ENCODE measurements at regions not wholly inside any gene's neighbourhood (a gene's known extent, or its start where the extent isn't known, plus 50 kb on each side); places are given as distances from the start of the nearest gene placed in this dataset.

- peaks cover 66% of the 10 kb centered on the region for H3K4me1 Mint-ChIP-seq
- H3K27me3 Mint-ChIP-seq: no peaks in the 10 kb centered on the region
- H3K27ac Mint-ChIP-seq: peak overlapping the region; percentile 82
- peak overlapping the region; percentile 45 for H3K4me3 Mint-ChIP-seq
- H3K9me3 Mint-ChIP-seq: no peaks in the 10 kb centered on the region
- H3K36me3 Mint-ChIP-seq: peaks cover 8% of the 10 kb centered on the region
- no peak for ATAC-seq
These were observed 63.7 kb upstream of the IL6 start for GRCh38 chr7:22663357-22663718.

DNA sequence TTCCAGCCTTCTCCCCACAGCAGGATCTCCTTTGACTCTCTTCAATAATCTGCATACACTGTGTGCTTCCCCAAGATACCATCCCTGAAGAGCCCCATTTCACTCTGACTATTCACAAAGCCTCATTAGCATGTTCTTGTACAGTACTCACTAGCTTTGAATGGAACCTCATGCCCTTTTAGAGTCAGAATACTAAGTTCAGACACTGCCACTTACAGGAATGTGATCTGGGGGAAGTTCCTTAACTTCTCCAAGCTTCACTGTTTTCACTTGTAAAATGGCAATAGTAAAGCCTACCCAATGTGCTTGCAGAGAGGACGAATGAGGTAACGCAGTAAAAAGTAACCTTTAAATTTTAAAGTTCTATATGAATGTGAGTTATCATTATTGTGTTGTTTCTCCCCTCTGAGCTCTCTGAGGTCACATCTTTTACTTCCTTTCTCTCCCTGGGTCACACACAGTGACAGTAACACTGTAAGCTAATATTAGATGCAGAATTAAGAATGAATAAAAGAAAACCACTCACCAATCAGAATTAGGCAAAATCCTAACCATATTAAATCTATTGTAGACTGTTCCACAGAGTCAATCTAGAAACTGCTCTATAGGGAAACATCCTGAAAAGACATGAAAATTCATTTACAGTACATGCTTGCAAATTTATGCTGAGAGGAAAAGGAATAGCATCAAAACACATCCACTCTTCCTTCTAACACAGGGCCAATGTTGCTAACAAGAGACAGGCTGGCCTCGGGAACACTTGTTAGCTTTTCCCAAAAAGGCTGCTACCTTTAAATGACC is 64.2 kb upstream of the IL6 start:
- Mint-ChIP-seq H3K27me3 (no peaks in the 10 kb centered on the region), H3K27ac (peak overlapping the region; percentile 82), H3K4me1 (peaks cover 66% of the 10 kb centered on the region), H3K36me3 (peaks cover 8% of the 10 kb centered on the region), H3K4me3 (peak overlapping the region; percentile 45), H3K9me3 (no peaks in the 10 kb centered on the region)
- ATAC-seq: peak; percentile 91

GRCh38 chr7:22662036-22662435 is 65.0 kb upstream of the IL6 start:
- Mint-ChIP-seq H3K9me3 (no peaks in the 10 kb centered on the region), H3K27me3 (no peaks in the 10 kb centered on the region), H3K27ac (peak overlapping the region; percentile 82), H3K4me3 (peak overlapping the region; percentile 45), H3K4me1 (peaks cover 66% of the 10 kb centered on the region), H3K36me3 (peaks cover 8% of the 10 kb centered on the region)
- peak; percentile 83 for ATAC-seq

DNA sequence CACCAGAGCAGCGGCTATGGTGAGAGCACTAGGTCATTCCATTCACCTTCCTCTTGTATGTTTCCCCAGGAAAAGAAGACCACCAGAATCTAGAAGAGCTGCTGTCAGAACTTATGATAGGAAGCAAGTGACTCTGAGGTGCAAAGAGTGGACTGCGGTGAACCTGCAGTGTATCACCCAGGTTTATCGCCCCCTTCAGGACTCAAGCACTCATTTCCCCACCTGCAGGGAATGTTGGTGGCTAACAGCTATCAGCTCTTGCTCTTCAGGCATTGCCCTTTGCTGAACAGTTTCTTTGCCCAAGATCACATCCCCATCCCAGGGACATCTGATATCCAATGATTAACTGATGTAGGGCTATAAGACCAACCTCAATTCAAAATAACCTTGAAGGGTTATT is 66.3 kb upstream of the IL6 start:
- peaks cover 64% of the 10 kb centered on the region for H3K4me1 Mint-ChIP-seq
- ATAC-seq: no peak
- H3K9me3 Mint-ChIP-seq: no peaks in the 10 kb centered on the region
- peak overlapping the region; percentile 82 for H3K27ac Mint-ChIP-seq
- no peak overlapping the region for H3K4me3 Mint-ChIP-seq
- peaks cover 2% of the 10 kb centered on the region for H3K36me3 Mint-ChIP-seq
- no peaks in the 10 kb centered on the region for H3K27me3 Mint-ChIP-seq

- Mint-ChIP-seq H3K9me3 (no peaks in the 10 kb centered on the region), H3K4me1 (peaks cover 62% of the 10 kb centered on the region), H3K4me3 (no peak overlapping the region), H3K36me3 (no peaks in the 10 kb centered on the region), H3K27me3 (no peaks in the 10 kb centered on the region), H3K27ac (no peak overlapping the region)
- no peak for ATAC-seq
These were observed 66.7 kb upstream of the IL6 start for GRCh38 chr7:22660293-22660692.

- no peak overlapping the region for H3K27ac Mint-ChIP-seq
- no peaks in the 10 kb centered on the region for H3K36me3 Mint-ChIP-seq
- ATAC-seq: no peak
- peaks cover 62% of the 10 kb centered on the region for H3K4me1 Mint-ChIP-seq
- H3K4me3 Mint-ChIP-seq: no peak overlapping the region
- H3K27me3 Mint-ChIP-seq: no peaks in the 10 kb centered on the region
- H3K9me3 Mint-ChIP-seq: no peaks in the 10 kb centered on the region
These were observed 67.3 kb upstream of the IL6 start for GRCh38 chr7:22659741-22660140.

DNA sequence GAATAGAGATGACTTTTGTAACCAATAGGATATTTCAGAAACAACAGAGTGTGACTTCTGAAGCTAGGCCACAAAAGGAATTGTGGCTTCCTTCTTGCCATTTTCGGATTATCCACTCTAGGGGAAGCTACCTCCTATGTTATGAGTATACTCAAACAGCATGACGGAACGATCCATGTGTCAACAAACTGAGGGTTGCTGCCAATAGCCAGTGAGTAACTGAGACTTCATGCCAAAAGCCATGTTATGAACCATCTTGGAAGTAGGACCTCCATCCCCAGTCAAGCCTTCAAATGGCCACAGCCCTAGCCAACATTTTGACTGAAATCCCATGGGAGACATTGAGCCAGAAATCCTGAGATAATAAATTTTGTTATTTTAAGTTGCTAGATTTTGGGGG is 69.0 kb upstream of the IL6 start:
- Mint-ChIP-seq H3K27me3 (no peaks in the 10 kb centered on the region), H3K27ac (peak overlapping the region; percentile 46), H3K9me3 (no peaks in the 10 kb centered on the region), H3K4me1 (peaks cover 54% of the 10 kb centered on the region), H3K36me3 (no peaks in the 10 kb centered on the region), H3K4me3 (no peak overlapping the region)
- ATAC-seq: no peak

- Mint-ChIP-seq H3K36me3 (no peaks in the 10 kb centered on the region), H3K9me3 (no peaks in the 10 kb centered on the region), H3K27me3 (no peaks in the 10 kb centered on the region), H3K4me1 (peaks cover 49% of the 10 kb centered on the region), H3K4me3 (no peak overlapping the region), H3K27ac (peak overlapping the region; percentile 33)
- ATAC-seq: no peak
These were observed 69.5 kb upstream of the IL6 start for GRCh38 chr7:22657479-22657878.

DNA sequence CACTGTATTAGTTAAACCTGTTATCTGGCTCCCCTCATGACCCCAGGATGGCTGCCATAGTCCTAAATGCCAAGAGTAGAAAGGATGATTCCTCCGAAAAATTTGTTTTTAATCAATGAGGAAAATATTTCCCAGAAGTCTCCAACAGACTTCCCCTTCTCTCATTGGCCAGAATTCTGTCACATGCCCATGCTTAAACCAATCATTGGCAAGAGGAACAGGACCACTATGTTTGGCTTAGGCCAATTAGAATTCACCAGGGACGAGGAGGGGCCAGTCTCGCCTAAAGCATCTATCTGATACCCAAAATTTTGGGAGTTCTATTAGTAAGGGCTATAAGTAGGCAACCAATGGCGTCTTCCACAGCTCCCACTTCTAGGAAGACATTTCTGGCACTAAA is 71.2 kb upstream of the IL6 start:
- Mint-ChIP-seq H3K9me3 (no peaks in the 10 kb centered on the region), H3K4me1 (peaks cover 32% of the 10 kb centered on the region), H3K4me3 (no peak overlapping the region), H3K27ac (no peak overlapping the region), H3K27me3 (no peaks in the 10 kb centered on the region), H3K36me3 (peaks cover 3% of the 10 kb centered on the region)
- ATAC-seq: no peak

DNA sequence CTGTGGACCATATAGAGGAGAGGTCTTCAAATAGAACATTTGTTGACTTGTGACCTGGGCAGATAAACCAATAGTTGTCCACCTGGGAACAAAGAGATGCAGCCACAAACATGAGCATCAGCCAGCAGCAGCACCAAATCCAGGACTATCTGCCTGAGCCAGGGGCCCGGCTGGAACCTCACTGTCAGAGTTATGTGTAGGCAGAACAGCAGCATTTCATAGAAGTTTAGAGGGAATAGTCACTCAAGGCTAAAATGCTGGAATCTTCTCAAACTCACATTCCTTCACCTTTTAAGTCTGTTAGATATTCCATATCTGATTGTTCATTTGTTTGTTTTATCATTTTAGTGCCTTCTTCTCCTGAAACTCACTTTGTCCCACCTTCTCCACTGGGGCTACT is 72.2 kb upstream of the IL6 start:
- peaks cover 11% of the 10 kb centered on the region for H3K36me3 Mint-ChIP-seq
- no peaks in the 10 kb centered on the region for H3K9me3 Mint-ChIP-seq
- peaks cover 22% of the 10 kb centered on the region for H3K4me1 Mint-ChIP-seq
- H3K27me3 Mint-ChIP-seq: no peaks in the 10 kb centered on the region
- no peak for ATAC-seq
- H3K4me3 Mint-ChIP-seq: no peak overlapping the region
- H3K27ac Mint-ChIP-seq: no peak overlapping the region

DNA sequence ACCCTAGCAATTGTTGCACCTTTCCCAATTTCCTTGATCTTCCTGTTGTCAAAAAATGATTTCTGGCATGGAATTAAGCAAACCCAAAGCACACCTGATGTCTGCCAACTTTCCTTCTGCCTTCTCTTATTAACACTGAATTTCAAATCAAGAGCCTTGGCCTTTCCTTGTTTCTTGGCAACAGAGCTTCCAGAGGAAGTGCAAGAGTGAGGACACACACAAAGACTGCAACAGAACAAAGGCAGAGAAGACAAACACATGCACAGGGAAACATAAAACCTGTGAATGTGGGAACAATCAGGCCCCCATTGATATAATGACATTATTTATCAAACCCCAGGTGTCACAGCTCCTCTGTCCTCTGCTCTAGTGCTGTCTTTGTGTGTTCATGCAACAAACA is 73.0 kb upstream of the IL6 start:
- peaks cover 17% of the 10 kb centered on the region for H3K36me3 Mint-ChIP-seq
- H3K27ac Mint-ChIP-seq: no peak overlapping the region
- ATAC-seq: no peak
- H3K27me3 Mint-ChIP-seq: no peaks in the 10 kb centered on the region
- H3K4me1 Mint-ChIP-seq: peaks cover 22% of the 10 kb centered on the region
- no peak overlapping the region for H3K4me3 Mint-ChIP-seq
- H3K9me3 Mint-ChIP-seq: no peaks in the 10 kb centered on the region

- Mint-ChIP-seq H3K4me3 (no peak overlapping the region), H3K9me3 (peaks cover 6% of the 10 kb centered on the region), H3K27me3 (no peaks in the 10 kb centered on the region), H3K36me3 (peaks cover 33% of the 10 kb centered on the region), H3K4me1 (peaks cover under 1% of the 10 kb centered on the region), H3K27ac (no peak overlapping the region)
- no peak for ATAC-seq
These were observed 75.3 kb upstream of the IL6 start for GRCh38 chr7:22651534-22652243.

GRCh38 chr7:22651036-22651435 is 76.0 kb upstream of the IL6 start:
- H3K9me3 Mint-ChIP-seq: peaks cover 6% of the 10 kb centered on the region
- no peaks in the 10 kb centered on the region for H3K4me1 Mint-ChIP-seq
- H3K27ac Mint-ChIP-seq: no peak overlapping the region
- peaks cover 34% of the 10 kb centered on the region for H3K36me3 Mint-ChIP-seq
- H3K4me3 Mint-ChIP-seq: no peak overlapping the region
- no peak for ATAC-seq
- H3K27me3 Mint-ChIP-seq: no peaks in the 10 kb centered on the region

GRCh38 chr7:22649686-22650085 is 77.3 kb upstream of the IL6 start:
- H3K36me3 Mint-ChIP-seq: peaks cover 39% of the 10 kb centered on the region
- no peak for ATAC-seq
- no peaks in the 10 kb centered on the region for H3K27me3 Mint-ChIP-seq
- H3K4me1 Mint-ChIP-seq: no peaks in the 10 kb centered on the region
- H3K4me3 Mint-ChIP-seq: no peak overlapping the region
- H3K27ac Mint-ChIP-seq: no peak overlapping the region
- peaks cover 11% of the 10 kb centered on the region for H3K9me3 Mint-ChIP-seq

DNA sequence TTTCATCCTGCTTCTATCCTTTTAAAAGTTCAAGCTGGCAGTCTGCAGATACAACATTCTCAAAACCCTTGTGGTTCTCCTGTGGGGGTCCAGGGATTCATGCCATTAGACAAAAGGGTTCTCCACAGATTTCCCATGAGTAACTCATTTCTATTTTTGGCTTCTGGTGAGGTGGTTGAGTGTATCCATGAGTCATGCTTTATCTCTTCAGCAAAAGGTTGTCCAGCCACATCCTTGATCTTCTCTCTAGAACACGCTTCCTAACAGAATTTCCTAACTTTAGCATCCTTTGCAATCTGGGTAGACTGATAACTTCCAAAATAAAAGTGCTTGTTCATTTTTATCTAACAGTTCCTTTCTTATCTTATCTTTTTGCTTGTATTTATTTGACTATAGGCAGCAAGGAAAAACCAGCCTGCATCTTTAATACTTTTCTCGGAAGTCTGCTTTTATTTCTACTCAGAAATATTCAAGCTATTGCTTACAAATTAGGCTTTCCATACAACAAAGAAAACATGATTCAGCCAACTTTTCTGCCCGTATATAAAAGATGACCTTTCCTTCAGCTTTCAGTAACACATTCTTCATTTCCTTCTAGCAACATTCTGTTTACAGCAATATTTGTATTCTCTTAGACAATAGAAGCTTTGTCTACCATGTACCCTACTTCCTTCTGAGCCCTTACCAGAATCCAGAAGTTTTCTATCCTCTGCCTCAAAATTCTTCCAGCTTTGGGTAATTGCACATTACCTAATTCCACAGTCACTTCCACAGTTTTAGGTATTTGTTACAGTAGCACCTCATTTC is 79.3 kb upstream of the IL6 start:
- no peak overlapping the region for H3K4me3 Mint-ChIP-seq
- ATAC-seq: no peak
- peaks cover 22% of the 10 kb centered on the region for H3K9me3 Mint-ChIP-seq
- H3K36me3 Mint-ChIP-seq: peaks cover 47% of the 10 kb centered on the region
- H3K27ac Mint-ChIP-seq: no peak overlapping the region
- no peaks in the 10 kb centered on the region for H3K27me3 Mint-ChIP-seq
- no peaks in the 10 kb centered on the region for H3K4me1 Mint-ChIP-seq
